NCI-H146 treated with DMSO at 0.1 percent for 48 hours (cell line): ENCODE measurements at regions not wholly inside any gene's neighbourhood (a gene's known extent, or its start where the extent isn't known, plus 50 kb on each side); places are given as distances from the start of the nearest gene placed in this dataset.
"Not testable (repeated sequence)": the region's sequence is repeated elsewhere in the genome, so short reads cannot be mapped to it uniquely, and the experiment has no call there.

ENCODE experiments used
- DNase-seq: peaks from one replicate; lab custom pipeline; 2025; ENCODE audit not compliant: unreplicated experiment; lab: John Stamatoyannopoulos, UW

DNA sequence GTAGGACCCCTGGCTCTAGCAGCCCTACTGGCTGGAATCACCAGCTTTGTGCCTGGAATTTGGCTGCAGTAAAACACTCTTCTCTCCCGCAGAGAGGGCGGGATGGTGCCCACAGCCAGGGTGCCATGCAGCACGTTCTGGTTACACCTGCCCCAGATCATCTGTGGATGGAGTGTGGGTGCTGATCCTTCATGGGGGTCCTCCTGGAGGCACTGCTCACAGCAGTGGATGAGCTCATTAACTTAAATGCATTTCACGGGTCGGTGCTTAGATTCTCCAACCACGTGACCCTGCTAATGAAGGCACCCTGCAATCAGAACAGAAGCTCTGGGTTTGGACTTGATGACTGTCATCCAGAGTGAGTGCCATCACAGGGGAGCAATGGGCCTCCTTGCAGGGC lies 138.6 kb upstream of the AFDN start:
- DNase-seq: no peak

DNA sequence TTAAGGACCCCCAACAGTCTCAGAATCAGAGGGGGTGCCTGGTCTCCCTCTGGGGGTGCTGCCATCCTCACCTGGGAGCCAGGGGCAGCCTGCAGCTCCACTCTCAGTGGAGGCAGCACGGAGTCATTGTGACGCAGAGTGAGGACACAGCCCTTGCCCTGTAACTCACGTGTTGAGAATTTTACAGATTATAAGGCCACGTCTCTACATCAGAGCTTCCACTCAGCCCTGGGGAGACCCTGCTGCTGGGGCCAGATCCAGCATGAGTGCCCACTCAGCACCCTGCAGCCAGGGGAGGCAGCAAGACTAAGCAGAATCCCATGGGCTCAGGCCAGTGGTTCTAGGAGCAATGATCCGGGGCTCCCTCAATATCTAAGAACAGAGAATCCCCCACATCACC lies 137.4 kb upstream of the AFDN start:
- no peak for DNase-seq

DNA sequence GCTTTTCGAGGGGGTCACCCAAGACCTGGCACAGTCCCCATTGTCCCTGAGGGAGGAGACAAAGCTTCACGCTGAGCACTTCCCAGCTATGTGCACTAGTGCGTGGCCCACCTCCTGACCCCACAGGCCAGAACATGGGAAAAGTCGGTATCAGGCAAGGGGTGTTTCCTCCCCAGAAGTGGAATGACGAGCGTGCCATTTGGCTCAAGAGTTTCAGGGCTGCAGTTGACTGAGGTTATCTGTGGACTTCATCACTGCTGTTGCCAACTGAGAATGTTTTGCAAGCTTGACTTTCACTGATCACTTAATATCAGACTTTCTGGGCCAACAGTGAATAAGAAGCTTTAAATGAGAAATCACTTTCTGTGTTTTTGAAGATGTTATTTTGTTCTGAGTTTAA lies 137.0 kb upstream of the AFDN start:
- DNase-seq: no peak

DNA sequence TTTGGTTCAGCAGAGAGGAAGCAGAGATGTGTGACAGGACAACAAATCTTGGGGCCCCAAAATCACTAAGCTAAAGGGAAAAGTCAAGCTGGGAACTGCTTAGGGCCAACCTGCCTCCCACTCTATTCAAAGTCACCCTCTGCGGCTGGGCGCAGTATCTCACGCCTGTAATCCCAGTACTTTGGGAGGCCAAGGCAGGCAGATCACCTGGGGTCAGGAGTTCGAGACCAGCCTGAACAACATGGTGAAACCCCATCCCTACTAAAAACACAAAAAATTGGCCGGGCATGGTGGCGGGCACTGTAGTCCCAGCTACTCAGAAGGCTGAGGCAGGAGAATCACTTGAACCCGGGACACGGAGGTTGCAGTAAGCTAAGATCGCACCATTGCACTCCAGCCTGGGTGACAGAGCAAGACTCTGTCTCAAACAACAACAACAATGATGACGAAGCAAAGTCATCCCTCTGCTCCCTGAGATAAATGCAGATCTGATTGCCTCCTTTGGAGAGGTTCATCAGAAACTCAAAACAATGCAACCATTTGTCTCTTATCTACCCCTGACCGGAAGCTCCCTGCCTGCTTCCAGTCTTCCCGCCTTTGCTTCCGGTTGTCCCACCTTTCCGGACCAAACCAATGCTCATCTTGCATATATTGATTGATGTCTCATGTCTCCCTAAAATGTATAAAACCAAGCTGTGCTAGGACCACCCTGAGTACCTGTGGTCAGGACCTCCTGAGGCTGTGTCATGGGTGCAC lies 136.4 kb upstream of the AFDN start:
- not testable (repeated sequence) for DNase-seq

GRCh38 chr6:167690931-167691330 lies 135.8 kb upstream of the AFDN start:
- DNase-seq: no peak

DNA sequence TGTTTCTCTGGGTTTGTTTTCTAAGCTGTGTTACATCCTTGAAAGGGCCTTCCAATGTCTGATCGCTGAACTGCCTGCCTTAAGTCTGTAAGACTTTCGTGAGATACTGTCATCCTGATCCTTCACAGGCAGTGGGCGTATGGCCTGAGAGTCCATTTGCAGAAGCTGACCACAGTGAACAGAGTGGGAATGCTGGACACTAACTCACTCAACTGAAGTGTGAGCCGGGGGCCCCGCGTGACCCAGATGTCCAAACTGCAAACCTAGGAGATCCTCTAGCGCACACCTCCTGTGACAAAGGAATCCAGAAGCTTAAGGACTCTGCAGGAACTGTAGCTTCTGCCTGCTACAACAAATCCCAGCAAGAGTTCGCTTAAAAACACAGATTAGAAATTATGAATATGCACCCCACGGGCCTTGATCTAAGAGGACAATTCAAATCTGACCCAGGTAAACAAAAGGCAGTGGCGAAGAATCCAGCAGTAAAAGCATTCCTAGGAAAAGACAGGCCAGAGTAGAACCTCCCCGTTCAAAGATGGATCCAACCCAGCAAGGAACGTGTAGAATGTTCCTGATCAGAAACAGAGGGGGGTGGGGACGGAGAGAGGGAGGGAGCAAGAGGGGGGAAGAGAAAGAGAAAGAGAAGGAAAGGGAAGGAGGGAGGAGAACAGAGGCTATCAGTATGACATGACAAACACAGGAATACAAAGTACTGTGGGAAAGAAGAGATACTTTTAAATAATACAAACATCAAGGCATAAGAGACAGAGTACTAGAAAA lies 135.0 kb upstream of the AFDN start:
- no peak for DNase-seq

DNA sequence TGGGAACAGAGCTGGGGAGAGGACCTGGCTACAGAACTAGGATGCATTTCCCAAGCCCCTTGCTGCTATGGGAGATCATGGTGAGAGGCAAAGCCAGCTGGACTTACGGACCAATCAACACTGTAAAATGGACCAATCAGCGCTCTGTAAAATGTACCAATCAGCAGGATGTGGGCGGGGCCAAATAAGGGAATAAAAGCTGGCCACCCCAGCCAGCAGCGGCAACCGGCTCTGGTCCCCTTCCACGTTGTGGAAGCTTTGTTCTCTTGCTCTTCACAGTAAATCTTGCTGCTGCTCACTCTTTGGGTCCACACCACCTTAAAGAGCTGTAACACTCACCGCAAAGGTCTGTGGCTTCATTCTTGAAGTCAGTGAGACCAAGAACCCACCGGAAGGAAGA lies 133.2 kb upstream of the AFDN start:
- DNase-seq: not testable (repeated sequence)

DNA sequence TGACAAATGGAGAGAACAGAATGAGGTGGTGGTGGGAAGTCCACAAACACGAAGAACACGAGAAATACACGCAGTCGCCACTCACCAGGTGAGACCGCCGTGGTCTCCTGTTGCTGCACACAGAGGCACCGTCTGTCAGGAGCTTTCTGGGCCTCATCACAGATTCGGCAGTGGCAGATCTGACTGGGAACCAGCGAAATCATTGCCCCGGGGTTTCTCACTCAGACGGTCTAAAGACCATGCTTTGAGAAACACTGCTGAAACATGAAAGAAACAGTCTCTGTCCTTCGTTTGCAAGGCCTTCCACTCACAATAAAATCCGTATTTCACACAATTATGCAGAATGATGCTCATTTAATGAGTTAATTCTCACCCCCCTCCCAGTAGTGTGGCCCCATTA lies 130.9 kb upstream of the AFDN start:
- no peak for DNase-seq

DNA sequence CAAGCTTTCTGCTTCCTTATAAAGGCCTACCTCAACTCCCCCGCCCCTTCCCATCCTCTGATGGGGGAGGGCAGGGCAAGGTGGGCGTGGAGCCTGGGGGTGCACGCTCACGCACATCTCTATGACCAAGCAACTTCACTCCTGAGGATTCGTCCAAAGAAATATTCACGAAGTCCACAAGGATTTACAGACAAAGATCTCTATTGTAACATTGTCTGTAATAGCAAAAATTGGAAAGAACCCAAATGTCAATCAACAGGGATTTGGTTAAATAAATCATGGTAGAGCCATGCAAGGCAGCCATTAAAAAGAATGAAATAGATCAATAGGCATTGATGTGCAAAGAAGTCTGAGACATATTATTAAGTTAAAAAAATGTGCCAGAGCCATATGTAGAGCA lies 130.4 kb upstream of the AFDN start:
- DNase-seq: no peak

- no peak for DNase-seq
Observed at GRCh38 chr6:167697316-167697715, 129.4 kb upstream of the AFDN start.

DNA sequence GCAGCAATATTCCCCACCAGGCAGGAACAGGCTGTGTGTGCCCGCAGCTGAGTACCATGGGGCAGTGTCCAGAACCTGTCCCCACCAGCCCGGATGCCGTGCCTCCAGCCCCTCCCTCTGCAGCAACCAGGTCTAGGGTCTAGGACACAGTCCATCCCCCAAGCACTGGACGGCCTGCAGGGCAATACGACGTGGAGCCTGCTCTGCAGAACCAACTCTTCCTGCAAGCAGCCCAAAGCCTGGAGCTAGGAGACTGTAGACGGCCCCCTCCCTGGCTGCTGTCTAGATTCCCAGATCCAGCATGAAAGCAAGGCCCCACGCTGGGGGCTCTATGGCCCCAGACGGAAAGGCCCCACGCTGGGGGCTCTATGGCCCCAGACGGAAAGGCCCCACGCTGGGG lies 128.2 kb upstream of the AFDN start:
- DNase-seq: no peak

- DNase-seq: no peak
Observed at GRCh38 chr6:167699141-167699931, 127.4 kb upstream of the AFDN start.

DNA sequence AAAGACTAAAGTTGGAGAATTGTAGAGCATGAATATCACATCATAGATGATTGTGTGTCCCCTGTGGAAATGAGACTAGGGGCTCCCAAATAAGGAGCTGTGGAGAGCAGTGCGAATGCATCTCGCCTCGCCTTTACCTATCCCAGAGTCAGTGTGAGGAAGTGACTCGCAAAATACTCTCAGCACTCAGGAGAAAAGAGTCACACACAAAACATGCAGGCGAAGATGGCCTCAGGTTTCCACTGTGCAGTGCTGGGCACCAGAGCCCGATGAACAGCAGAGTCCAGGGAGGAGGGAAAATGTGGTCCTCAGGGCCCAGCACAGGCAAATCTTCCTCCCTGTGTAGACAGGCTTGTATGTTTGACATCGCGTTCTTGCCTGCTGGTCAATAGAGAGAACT lies 126.5 kb upstream of the AFDN start:
- DNase-seq: no peak

DNA sequence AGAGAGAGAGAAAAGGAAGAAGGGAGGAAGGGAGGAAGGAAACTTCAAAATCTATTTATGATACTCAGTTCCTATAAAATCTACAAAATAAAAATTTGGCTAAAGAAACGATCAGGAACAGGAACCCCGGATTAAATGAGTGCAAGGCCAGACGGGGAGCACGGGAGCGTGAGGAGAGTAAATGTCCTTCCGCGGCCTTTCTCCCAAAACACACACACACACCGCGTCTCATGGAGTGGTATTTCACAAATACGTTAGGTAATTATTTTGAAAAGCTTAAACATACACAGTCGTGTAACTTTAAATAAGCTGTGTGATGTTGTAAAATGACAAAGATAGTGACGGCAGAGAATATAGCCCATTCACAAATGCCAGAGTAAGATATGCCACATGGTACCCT lies 125.7 kb upstream of the AFDN start:
- no peak for DNase-seq

DNA sequence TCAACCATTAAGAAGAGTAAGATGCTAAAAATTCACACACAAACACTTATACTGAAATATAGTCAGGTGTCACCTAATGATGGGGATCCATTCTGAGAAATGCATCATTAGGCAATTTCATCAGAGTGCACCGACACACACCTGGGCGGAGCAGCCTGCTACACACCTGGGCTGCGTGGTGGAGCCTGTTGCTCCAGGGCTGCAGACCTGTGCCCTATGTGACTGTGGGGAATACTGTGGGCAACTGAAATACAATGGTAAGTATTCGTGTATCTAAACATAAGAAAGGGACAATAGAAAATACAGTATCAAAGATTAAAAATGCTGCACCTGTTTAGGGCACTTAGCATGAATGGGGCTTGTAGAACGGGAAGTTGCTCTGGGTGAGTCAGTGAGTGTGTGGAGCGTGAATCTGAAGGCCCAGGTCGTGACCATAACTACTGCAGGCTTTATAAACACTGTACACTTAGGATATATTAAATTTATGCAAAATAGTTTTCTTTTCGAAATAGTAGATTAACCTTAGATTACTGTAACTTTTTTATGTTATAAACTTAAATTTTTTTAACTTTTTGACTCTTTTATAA lies 124.4 kb upstream of the AFDN start:
- no peak for DNase-seq

DNA sequence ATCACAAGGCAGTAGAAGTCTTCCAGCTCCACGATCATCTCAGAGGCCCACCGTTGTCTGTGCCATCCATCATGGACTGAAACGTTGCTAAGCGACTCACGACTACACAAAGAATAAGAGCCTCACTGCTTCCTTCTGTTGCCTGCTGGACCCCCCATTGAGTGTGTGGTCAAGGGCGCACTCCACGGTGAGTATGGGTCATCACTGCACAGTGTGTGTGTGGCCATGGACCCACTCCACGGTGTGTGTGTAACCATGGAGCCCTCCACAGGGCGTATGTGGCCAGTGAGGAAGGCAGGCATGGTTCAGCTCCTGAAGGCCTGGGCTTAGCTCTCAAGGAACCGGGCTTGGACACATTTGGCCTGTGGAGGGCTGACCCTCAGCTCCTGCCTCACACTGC lies 123.4 kb upstream of the AFDN start:
- DNase-seq: no peak

DNA sequence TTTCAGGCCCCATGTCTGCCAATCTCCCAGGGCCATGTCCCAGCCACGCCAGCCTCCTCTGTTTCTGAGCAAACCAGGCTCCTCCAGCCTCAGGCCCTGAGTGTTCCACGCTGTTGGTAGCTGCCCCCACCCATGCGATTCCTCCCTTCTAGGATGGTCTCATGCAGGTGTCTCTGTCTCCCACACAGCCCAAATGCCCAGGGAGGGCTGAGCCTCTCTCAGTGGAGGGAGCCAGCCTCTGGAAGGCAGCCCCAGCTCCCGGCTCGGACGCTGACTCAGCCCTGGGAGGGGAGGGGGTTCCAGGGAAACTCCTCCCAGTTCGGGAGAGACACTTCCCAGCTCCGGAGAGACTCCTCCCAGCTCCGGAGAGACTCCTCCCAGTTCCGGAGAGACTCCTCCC lies 122.9 kb upstream of the AFDN start:
- no peak for DNase-seq

- DNase-seq: no peak
Observed at GRCh38 chr6:167704396-167704901, 122.3 kb upstream of the AFDN start.

DNA sequence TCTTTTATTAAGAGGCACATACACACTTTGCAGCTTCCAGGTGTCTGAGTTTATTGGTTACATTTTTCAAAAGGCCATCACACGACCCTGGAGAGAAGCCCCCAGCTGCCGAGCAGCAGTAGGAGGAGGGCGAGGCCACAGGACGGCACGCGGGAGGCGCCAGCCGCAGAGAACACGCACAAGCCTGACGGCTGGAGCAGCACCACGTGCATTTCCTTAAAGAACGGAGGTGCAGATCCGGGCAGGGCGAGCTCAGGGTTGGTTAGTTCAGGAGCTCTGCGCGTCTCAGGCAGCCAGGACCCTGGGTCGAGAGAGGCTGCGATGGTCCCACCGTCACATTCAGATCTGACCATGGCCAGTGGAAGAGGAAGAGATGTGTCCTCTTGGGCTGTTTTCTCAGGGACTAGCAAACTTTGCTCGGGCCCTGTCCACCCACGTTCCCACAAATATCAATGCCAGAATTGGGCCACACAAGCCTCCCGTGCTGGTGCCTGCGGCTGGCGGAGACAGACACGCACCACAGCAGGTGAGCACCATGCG lies 121.4 kb upstream of the AFDN start:
- DNase-seq: no peak

DNA sequence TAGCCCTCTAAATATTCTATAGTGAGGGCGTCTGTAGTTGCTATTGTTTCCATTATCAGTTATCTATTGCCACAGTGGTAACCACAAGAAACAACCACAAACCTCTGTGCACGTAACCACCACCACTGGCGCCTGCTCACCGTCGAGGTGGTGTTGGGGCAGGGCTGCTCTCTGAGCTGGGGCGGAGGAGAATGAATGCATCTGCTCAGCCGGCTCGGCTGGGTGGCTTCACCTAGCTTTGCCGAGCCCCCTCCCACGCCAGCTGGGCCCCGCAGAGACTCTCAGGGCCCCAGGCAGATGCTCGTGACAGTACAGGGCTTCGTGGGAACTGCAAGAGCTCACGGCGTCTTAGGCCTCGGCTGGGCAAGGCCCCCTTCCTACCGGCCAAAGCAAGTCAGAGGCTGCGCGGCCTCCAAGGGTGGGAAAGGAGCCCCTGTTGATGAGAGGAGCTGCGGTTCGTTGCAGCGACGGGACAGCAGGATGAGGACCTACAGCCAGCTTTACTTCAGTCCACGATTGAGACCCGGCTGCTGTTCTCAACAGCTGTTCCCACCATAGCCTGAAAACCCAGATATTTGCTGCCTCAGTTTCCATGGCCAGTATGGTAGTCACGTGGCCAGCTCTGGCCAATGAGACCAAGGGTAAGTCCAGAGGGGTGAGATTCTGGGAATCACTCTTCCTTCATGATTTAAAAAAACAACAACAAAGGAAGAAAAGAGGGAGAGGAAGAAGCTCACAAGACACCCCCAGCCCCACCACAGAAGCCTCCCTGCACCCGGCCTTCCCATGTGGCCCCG lies 120.2 kb upstream of the AFDN start:
- peak; percentile 67 for DNase-seq
